ENCODE measurements at regions not wholly inside any gene's neighbourhood (a gene's known extent, or its start where the extent isn't known, plus 50 kb on each side); places are given as distances from the start of the nearest gene placed in this dataset.

DNA sequence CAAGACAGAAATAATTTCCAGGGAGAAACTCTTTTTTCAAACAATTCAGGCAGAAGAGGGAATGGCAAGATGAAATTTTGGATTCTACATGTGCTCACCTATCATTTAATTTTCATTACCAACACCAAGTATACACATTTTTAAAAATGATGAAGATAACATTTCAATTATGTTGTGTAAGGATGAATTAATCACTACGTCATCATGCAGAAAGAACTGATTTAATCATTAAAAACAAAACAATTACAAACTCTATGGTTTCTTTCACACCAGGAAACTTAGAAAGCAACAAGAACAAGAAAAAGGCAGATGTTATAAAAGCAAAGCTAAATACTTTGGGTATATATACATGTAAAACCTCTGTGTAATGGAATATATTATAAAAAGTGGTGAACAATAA is 668.5 kb downstream of the NCAM2 start:
- Histone ChIP-seq H3K36me3 (ENCODE audit: control insufficient read depth, insufficient read depth, low read length) (no peaks in the 10 kb centered on the region), H3K27ac (ENCODE audit: insufficient read depth, low read depth, low read length, poor library complexity, severe bottlenecking) (no peak overlapping the region), H3K4me3 (ENCODE audit: insufficient read depth, low read depth, low read length) (no peak overlapping the region), H3K9me3 (ENCODE audit: control insufficient read depth, low read length) (no peaks in the 10 kb centered on the region), H3K4me1 (ENCODE audit: control insufficient read depth, insufficient read depth, low read length) (no peaks in the 10 kb centered on the region), H3K27me3 (ENCODE audit: control insufficient read depth, insufficient read depth, low read length, poor library complexity, severe bottlenecking) (no peaks in the 10 kb centered on the region)
- WGBS, 2 experiments, result 80% methylated on average over 1 of the region's 1 CpG; no CpG with 5 or more reads in 1 of the 2 experiments

GRCh38 chr21:21668198-21668597 is 670.0 kb downstream of the NCAM2 start:
- WGBS, 2 experiments, result 92 to 100% methylated on average over 1 of the region's 1 CpG
- Histone ChIP-seq H3K27ac (ENCODE audit: insufficient read depth, low read depth, low read length, poor library complexity, severe bottlenecking) (no peak overlapping the region), H3K4me1 (ENCODE audit: control insufficient read depth, insufficient read depth, low read length) (no peaks in the 10 kb centered on the region), H3K27me3 (ENCODE audit: control insufficient read depth, insufficient read depth, low read length, poor library complexity, severe bottlenecking) (no peaks in the 10 kb centered on the region), H3K36me3 (ENCODE audit: control insufficient read depth, insufficient read depth, low read length) (no peaks in the 10 kb centered on the region), H3K9me3 (ENCODE audit: control insufficient read depth, low read length) (no peaks in the 10 kb centered on the region), H3K4me3 (ENCODE audit: insufficient read depth, low read depth, low read length) (no peak overlapping the region)

DNA sequence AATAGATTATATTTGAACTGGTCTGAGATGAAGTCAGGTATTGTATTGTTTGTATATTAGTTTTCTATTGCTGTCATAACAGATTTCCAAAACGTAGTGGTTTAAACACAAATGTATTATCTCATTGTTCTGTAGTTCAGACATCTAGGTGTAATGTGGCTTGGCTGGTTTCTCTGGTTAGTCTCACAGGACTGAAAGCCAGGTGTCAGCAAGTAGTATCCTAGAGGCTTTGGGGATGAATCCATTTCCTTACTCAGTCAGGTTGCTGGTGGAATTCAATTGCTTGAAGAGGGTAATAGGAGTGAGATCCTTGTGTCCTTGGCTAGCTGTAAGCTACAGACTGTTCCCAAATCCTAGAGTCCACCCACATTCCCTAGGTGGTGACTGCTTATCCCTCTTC is 675.8 kb downstream of the NCAM2 start:
- H3K4me1 ChIP-seq (ENCODE audit: control insufficient read depth, insufficient read depth, low read length), result no peaks in the 10 kb centered on the region
- no peak overlapping the region for H3K27ac ChIP-seq (ENCODE audit: insufficient read depth, low read depth, low read length, poor library complexity, severe bottlenecking)
- WGBS, 2 experiments, result 100% methylated on average over 1 of the region's 1 CpG; no CpG with 5 or more reads in 1 of the 2 experiments
- H3K36me3 ChIP-seq (ENCODE audit: control insufficient read depth, insufficient read depth, low read length), result no peaks in the 10 kb centered on the region
- H3K4me3 ChIP-seq (ENCODE audit: insufficient read depth, low read depth, low read length), result no peak overlapping the region
- no peaks in the 10 kb centered on the region for H3K9me3 ChIP-seq (ENCODE audit: control insufficient read depth, low read length)
- H3K27me3 ChIP-seq (ENCODE audit: control insufficient read depth, insufficient read depth, low read length, poor library complexity, severe bottlenecking), result no peaks in the 10 kb centered on the region

DNA sequence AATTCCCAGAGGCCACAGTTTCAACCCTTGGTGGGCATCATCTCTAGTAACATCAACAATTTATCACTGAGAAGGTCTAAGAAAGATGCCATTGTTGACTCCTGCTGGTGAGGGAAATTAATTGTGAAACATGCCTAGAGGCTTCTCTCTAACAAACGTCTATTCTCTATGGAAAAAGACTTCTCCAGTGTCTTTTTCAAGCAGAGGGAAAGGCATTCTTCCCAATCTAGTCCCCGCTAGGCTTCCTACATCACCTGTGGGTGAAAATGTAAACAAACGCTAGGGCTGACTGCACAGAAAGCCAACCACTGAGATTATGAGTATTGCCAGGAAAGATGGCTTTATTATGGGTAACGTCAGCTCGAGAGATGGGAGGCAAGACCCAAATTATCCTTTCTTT is 677.4 kb downstream of the NCAM2 start:
- 86 to 93% methylated on average over 4 to 5 of the region's 5 CpGs for WGBS, 2 experiments
- Histone ChIP-seq H3K27me3 (ENCODE audit: control insufficient read depth, insufficient read depth, low read length, poor library complexity, severe bottlenecking) (no peaks in the 10 kb centered on the region), H3K27ac (ENCODE audit: insufficient read depth, low read depth, low read length, poor library complexity, severe bottlenecking) (no peak overlapping the region), H3K4me3 (ENCODE audit: insufficient read depth, low read depth, low read length) (no peak overlapping the region), H3K4me1 (ENCODE audit: control insufficient read depth, insufficient read depth, low read length) (no peaks in the 10 kb centered on the region), H3K9me3 (ENCODE audit: control insufficient read depth, low read length) (no peaks in the 10 kb centered on the region), H3K36me3 (ENCODE audit: control insufficient read depth, insufficient read depth, low read length) (no peaks in the 10 kb centered on the region)

- whole genome bisulfite sequencing, 2 experiments, result 90 to 100% methylated on average over 1 to 2 of the region's 2 CpGs
- Histone ChIP-seq H3K27me3 (ENCODE audit: control insufficient read depth, insufficient read depth, low read length, poor library complexity, severe bottlenecking) (no peaks in the 10 kb centered on the region), H3K27ac (ENCODE audit: insufficient read depth, low read depth, low read length, poor library complexity, severe bottlenecking) (no peak overlapping the region), H3K9me3 (ENCODE audit: control insufficient read depth, low read length) (no peaks in the 10 kb centered on the region), H3K36me3 (ENCODE audit: control insufficient read depth, insufficient read depth, low read length) (no peaks in the 10 kb centered on the region), H3K4me1 (ENCODE audit: control insufficient read depth, insufficient read depth, low read length) (no peaks in the 10 kb centered on the region), H3K4me3 (ENCODE audit: insufficient read depth, low read depth, low read length) (no peak overlapping the region)
Measured at GRCh38 chr21:21682172-21682571, 684.0 kb downstream of the NCAM2 start.

DNA sequence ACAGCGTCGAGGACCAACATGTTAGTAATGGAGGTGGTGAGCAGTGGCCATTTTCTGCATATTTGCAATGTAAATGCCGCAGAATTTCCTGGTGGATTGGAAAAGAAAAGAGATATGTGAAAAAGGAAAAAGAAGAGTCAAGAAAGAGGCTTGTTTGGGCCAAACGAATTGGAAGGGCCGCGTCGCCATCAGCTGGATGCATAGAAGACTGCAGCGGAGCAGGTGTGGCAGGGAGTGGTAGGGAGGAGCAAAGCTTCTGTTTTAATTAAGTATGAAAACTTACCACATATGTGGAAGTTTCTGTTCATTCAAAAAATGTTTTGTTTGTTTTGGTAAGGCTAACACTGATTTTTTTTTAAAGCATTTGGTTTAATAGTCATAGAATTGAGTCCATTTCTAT is 690.7 kb downstream of the NCAM2 start:
- 37 to 38% methylated on average over 8 of the region's 8 CpGs for WGBS, 2 experiments
- H3K36me3 ChIP-seq (ENCODE audit: control insufficient read depth, insufficient read depth, low read length), result no peaks in the 10 kb centered on the region
- H3K4me1 ChIP-seq (ENCODE audit: control insufficient read depth, insufficient read depth, low read length), result no peaks in the 10 kb centered on the region
- no peaks in the 10 kb centered on the region for H3K9me3 ChIP-seq (ENCODE audit: control insufficient read depth, low read length)
- no peaks in the 10 kb centered on the region for H3K27me3 ChIP-seq (ENCODE audit: control insufficient read depth, insufficient read depth, low read length, poor library complexity, severe bottlenecking)
- no peak overlapping the region for H3K27ac ChIP-seq (ENCODE audit: insufficient read depth, low read depth, low read length, poor library complexity, severe bottlenecking)
- H3K4me3 ChIP-seq (ENCODE audit: insufficient read depth, low read depth, low read length), result no peak overlapping the region

GRCh38 chr21:21690068-21690665 is 692.0 kb downstream of the NCAM2 start:
- Histone ChIP-seq H3K27ac (ENCODE audit: insufficient read depth, low read depth, low read length, poor library complexity, severe bottlenecking) (no peak overlapping the region), H3K27me3 (ENCODE audit: control insufficient read depth, insufficient read depth, low read length, poor library complexity, severe bottlenecking) (no peaks in the 10 kb centered on the region), H3K36me3 (ENCODE audit: control insufficient read depth, insufficient read depth, low read length) (no peaks in the 10 kb centered on the region), H3K4me1 (ENCODE audit: control insufficient read depth, insufficient read depth, low read length) (no peaks in the 10 kb centered on the region), H3K9me3 (ENCODE audit: control insufficient read depth, low read length) (no peaks in the 10 kb centered on the region), H3K4me3 (ENCODE audit: insufficient read depth, low read depth, low read length) (no peak overlapping the region)
- 90% methylated on average over 3 of the region's 3 CpGs; no CpG with 5 or more reads in 1 of the 2 experiments for WGBS, 2 experiments

- Histone ChIP-seq H3K9me3 (ENCODE audit: control insufficient read depth, low read length) (no peaks in the 10 kb centered on the region), H3K4me1 (ENCODE audit: control insufficient read depth, insufficient read depth, low read length) (no peaks in the 10 kb centered on the region), H3K27ac (ENCODE audit: insufficient read depth, low read depth, low read length, poor library complexity, severe bottlenecking) (no peak overlapping the region), H3K4me3 (ENCODE audit: insufficient read depth, low read depth, low read length) (no peak overlapping the region), H3K36me3 (ENCODE audit: control insufficient read depth, insufficient read depth, low read length) (no peaks in the 10 kb centered on the region), H3K27me3 (ENCODE audit: control insufficient read depth, insufficient read depth, low read length, poor library complexity, severe bottlenecking) (no peaks in the 10 kb centered on the region)
- WGBS, 2 experiments, result 93 to 94% methylated on average over 3 of the region's 4 CpGs
Measured at GRCh38 chr21:21712748-21713520, 714.7 kb downstream of the NCAM2 start.

- H3K4me3 ChIP-seq (ENCODE audit: insufficient read depth, low read depth, low read length), result no peak overlapping the region
- 96% methylated on average over 3 of the region's 3 CpGs; no CpG with 5 or more reads in 1 of the 2 experiments for WGBS, 2 experiments
- H3K9me3 ChIP-seq (ENCODE audit: control insufficient read depth, low read length), result no peaks in the 10 kb centered on the region
- no peaks in the 10 kb centered on the region for H3K36me3 ChIP-seq (ENCODE audit: control insufficient read depth, insufficient read depth, low read length)
- no peak overlapping the region for H3K27ac ChIP-seq (ENCODE audit: insufficient read depth, low read depth, low read length, poor library complexity, severe bottlenecking)
- no peaks in the 10 kb centered on the region for H3K4me1 ChIP-seq (ENCODE audit: control insufficient read depth, insufficient read depth, low read length)
- no peaks in the 10 kb centered on the region for H3K27me3 ChIP-seq (ENCODE audit: control insufficient read depth, insufficient read depth, low read length, poor library complexity, severe bottlenecking)
Measured at GRCh38 chr21:21713651-21714180, 715.5 kb downstream of the NCAM2 start.

DNA sequence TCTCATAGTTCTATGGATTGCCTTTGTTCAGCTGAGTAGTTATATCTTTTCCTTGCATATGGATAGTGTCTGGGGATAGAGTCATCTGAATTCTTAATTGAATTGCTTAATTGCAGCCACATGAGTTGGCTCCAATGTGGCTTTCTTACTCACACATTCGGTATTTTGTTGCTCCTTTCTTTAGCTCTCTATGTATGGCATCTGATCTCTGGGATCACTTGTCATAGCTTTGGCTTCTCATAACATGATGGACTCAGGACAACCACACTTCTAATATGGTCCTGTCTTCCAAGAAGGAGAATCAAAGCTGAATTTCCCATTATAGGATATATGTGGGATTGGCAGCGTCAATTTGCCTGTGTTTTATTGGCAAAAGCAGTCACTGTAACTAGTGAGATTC is 716.2 kb downstream of the NCAM2 start:
- H3K9me3 ChIP-seq (ENCODE audit: control insufficient read depth, low read length), result no peaks in the 10 kb centered on the region
- no peaks in the 10 kb centered on the region for H3K27me3 ChIP-seq (ENCODE audit: control insufficient read depth, insufficient read depth, low read length, poor library complexity, severe bottlenecking)
- H3K27ac ChIP-seq (ENCODE audit: insufficient read depth, low read depth, low read length, poor library complexity, severe bottlenecking), result no peak overlapping the region
- H3K4me3 ChIP-seq (ENCODE audit: insufficient read depth, low read depth, low read length), result no peak overlapping the region
- H3K36me3 ChIP-seq (ENCODE audit: control insufficient read depth, insufficient read depth, low read length), result no peaks in the 10 kb centered on the region
- WGBS, 2 experiments, result 93 to 96% methylated on average over 2 of the region's 2 CpGs
- no peaks in the 10 kb centered on the region for H3K4me1 ChIP-seq (ENCODE audit: control insufficient read depth, insufficient read depth, low read length)

Measured in ectodermal cell (in vitro differentiated cells).